ENCODE measurements at regions not wholly inside any gene's neighbourhood (a gene's known extent, or its start where the extent isn't known, plus 50 kb on each side); places are given as distances from the start of the nearest gene placed in this dataset.

- TF ChIP-seq ZBTB14 (CRISPR knock-in tag; IDR thresholded peaks at IDR 0.05) (no peak), NCOA1 (CRISPR knock-in tag; IDR thresholded peaks at IDR 0.05) (no peak), DMTF1 (CRISPR knock-in tag; IDR thresholded peaks at IDR 0.05) (no peak), ZMAT5 (CRISPR knock-in tag; IDR thresholded peaks at IDR 0.05; ENCODE audit: borderline replicate concordance, low read depth) (no peak), ZNF513 (CRISPR knock-in tag; conservative IDR thresholded peaks at IDR 0.05) (no peak), SP5 (CRISPR knock-in tag; IDR thresholded peaks at IDR 0.05; ENCODE audit: borderline replicate concordance, low read depth) (no peak), ZNF780A (CRISPR knock-in tag; IDR thresholded peaks at IDR 0.05) (no peak), CBX5 (CRISPR knock-in tag; IDR thresholded peaks at IDR 0.05; ENCODE audit: borderline replicate concordance) (no peak), ETS1 (CRISPR knock-in tag; IDR thresholded peaks at IDR 0.05) (no peak), HIVEP1 (CRISPR knock-in tag; IDR thresholded peaks at IDR 0.05) (no peak)
Observed at GRCh38 chr2:120653871-120654270, 81.8 kb upstream of the GLI2 start (continued).
